Loucy (cell line): ENCODE measurements at regions not wholly inside any gene's neighbourhood (a gene's known extent, or its start where the extent isn't known, plus 50 kb on each side); places are given as distances from the start of the nearest gene placed in this dataset.
"Not testable (repeated sequence)": the region's sequence is repeated elsewhere in the genome, so short reads cannot be mapped to it uniquely, and the experiment has no call there.

Experiments
- H2AFZ ChIP-seq: fragments of 200-600 bp; sonication (generic); 2 replicates; pipeline ENCODE4 v1.6.0; 2016; ENCODE audit warnings: antibody characterized with exemption, mild to moderate bottlenecking, low read length, moderate library complexity
- H3F3A ChIP-seq: fragments of 200-600 bp; 2 replicates; pipeline ENCODE4 v1.6.0; 2016; ENCODE audit warnings: antibody characterized with exemption, low read depth, mild to moderate bottlenecking
- H3K27me3 ChIP-seq: fragments of 200-600 bp; sonication (generic); 2 replicates; pipeline ENCODE4 v1.6.1; 2014; ENCODE audit warnings: low read length, mild to moderate bottlenecking; ENCODE audit not compliant: insufficient read depth, poor library complexity, severe bottlenecking
- H3K36me3 ChIP-seq: fragments of 200-600 bp; sonication (generic); 2 replicates; pipeline ENCODE4 v1.6.1; 2016; ENCODE audit warnings: low read length; ENCODE audit not compliant: insufficient read depth
- H3K4me1 ChIP-seq: fragments of 200-600 bp; sonication (generic); 2 replicates; pipeline ENCODE4 v1.5.1; 2014; ENCODE audit warnings: low read length, mild to moderate bottlenecking; ENCODE audit not compliant: insufficient read depth, poor library complexity, severe bottlenecking
- H3K4me2 ChIP-seq: fragments of 200-600 bp; sonication (generic); 2 replicates; pipeline ENCODE4 v1.6.0; 2014; ENCODE audit warnings: antibody characterized with exemption, low read length, low read depth, mild to moderate bottlenecking; ENCODE audit not compliant: poor library complexity, severe bottlenecking
- H3K4me3 ChIP-seq: fragments of 200-600 bp; sonication (generic); 2 replicates; pipeline ENCODE4 v1.5.1; 2014; ENCODE audit warnings: low read length, mild to moderate bottlenecking, mixed read lengths; ENCODE audit not compliant: poor library complexity, severe bottlenecking
- H3K79me2 ChIP-seq: fragments of 200-600 bp; sonication (generic); 2 replicates; pipeline ENCODE4 v1.6.1; 2014; ENCODE audit warnings: low read length; ENCODE audit not compliant: insufficient read depth
- H3K9ac ChIP-seq: fragments of 200-600 bp; sonication (generic); 2 replicates; pipeline ENCODE4 v1.6.0; 2014; ENCODE audit warnings: mild to moderate bottlenecking, low read depth, low read length, moderate library complexity; ENCODE audit not compliant: poor library complexity, severe bottlenecking
- H3K9me2 ChIP-seq: fragments of 200-600 bp; sonication (generic); replicated peaks from 2 replicates; pipeline ENCODE4 v1.6.1; 2016; ENCODE audit warnings: low read depth, low read length, mixed read lengths
- H3K9me3 ChIP-seq: fragments of 200-600 bp; sonication (generic); 2 replicates; pipeline ENCODE4 v1.6.1; 2014; ENCODE audit warnings: mild to moderate bottlenecking, antibody characterized with exemption, low read length, low read depth; ENCODE audit not compliant: insufficient read depth
- H4K20me1 ChIP-seq: fragments of 200-600 bp; sonication (generic); 2 replicates; pipeline ENCODE4 v1.6.0; 2014; ENCODE audit warnings: antibody characterized with exemption, low read length, mild to moderate bottlenecking; ENCODE audit not compliant: insufficient read depth, poor library complexity, severe bottlenecking
- EZH2phosphoT487 ChIP-seq: fragments of 200-600 bp; IDR thresholded peaks from 2 replicates; pipeline ENCODE4 v1.6.1; 2018; ENCODE audit warnings: antibody characterized with exemption, mild to moderate bottlenecking, moderate library complexity, borderline replicate concordance
- TF ChIP-seq, protein P1 (sequence below): fragments of 200-600 bp; sonication (generic); conservative IDR thresholded peaks from 2 replicates; pipeline ENCODE4 v1.5.1; 2014; ENCODE audit warnings: mild to moderate bottlenecking, antibody characterized with exemption, low read length

- H3K27me3 ChIP-seq = no peaks in the 10 kb centered on the region
- no peak overlapping the region for H3K4me3 ChIP-seq
- H3K9me3 ChIP-seq = no peaks in the 10 kb centered on the region
- no peaks in the 10 kb centered on the region for H4K20me1 ChIP-seq
- TF ChIP-seq, protein P1, sequence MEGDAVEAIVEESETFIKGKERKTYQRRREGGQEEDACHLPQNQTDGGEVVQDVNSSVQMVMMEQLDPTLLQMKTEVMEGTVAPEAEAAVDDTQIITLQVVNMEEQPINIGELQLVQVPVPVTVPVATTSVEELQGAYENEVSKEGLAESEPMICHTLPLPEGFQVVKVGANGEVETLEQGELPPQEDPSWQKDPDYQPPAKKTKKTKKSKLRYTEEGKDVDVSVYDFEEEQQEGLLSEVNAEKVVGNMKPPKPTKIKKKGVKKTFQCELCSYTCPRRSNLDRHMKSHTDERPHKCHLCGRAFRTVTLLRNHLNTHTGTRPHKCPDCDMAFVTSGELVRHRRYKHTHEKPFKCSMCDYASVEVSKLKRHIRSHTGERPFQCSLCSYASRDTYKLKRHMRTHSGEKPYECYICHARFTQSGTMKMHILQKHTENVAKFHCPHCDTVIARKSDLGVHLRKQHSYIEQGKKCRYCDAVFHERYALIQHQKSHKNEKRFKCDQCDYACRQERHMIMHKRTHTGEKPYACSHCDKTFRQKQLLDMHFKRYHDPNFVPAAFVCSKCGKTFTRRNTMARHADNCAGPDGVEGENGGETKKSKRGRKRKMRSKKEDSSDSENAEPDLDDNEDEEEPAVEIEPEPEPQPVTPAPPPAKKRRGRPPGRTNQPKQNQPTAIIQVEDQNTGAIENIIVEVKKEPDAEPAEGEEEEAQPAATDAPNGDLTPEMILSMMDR = no peak
- no peak for TF ChIP-seq EZH2phosphoT487
- peaks cover 37% of the 10 kb centered on the region for H3K4me1 ChIP-seq
- H2AFZ ChIP-seq = no peak overlapping the region
- no peak overlapping the region for H3K9ac ChIP-seq
- H3K9me2 ChIP-seq = no peaks in the 10 kb centered on the region
- no peaks in the 10 kb centered on the region for H3K36me3 ChIP-seq
- H3K79me2 ChIP-seq = no peaks in the 10 kb centered on the region
- no peak overlapping the region for H3K4me2 ChIP-seq
- H3F3A ChIP-seq = peaks cover 8% of the 10 kb centered on the region; the same call in 1 of the 2 replicates
Observed at GRCh38 chr20:8997701-8998117, 71.2 kb upstream of the PLCB4 start.

DNA sequence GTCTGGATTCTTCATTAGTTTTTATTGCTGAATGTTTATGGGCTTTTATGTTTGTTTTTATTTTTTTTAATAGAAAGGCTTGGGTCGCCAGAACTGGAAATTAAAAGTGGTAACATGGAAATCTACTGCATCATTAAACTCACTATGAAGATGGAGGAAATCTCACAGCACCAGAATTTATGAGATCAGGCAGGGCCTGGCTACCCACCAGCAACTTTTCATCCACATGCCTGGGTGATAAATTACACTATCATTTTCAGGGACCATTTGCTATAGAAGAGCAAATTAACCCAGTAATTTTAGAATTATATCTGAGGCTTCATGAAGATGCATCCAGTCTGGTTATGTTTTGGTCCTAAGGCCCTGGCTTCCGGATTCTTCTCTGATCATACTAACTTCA lies 57.8 kb upstream of the PLCB4 start:
- no peak overlapping the region for H3K4me3 ChIP-seq
- no peaks in the 10 kb centered on the region for H3K9me3 ChIP-seq
- TF ChIP-seq, protein P1 = no peak
- no peak for TF ChIP-seq EZH2phosphoT487
- no peaks in the 10 kb centered on the region for H4K20me1 ChIP-seq
- no peak overlapping the region for H3K4me2 ChIP-seq
- no peak overlapping the region for H2AFZ ChIP-seq
- H3K27me3 ChIP-seq = no peaks in the 10 kb centered on the region
- H3K9me2 ChIP-seq = no peaks in the 10 kb centered on the region
- H3K9ac ChIP-seq = no peak overlapping the region
- no peaks in the 10 kb centered on the region for H3K79me2 ChIP-seq
- H3K4me1 ChIP-seq = no peaks in the 10 kb centered on the region
- no peaks in the 10 kb centered on the region for H3K36me3 ChIP-seq
- H3F3A ChIP-seq = no peaks in the 10 kb centered on the region

DNA sequence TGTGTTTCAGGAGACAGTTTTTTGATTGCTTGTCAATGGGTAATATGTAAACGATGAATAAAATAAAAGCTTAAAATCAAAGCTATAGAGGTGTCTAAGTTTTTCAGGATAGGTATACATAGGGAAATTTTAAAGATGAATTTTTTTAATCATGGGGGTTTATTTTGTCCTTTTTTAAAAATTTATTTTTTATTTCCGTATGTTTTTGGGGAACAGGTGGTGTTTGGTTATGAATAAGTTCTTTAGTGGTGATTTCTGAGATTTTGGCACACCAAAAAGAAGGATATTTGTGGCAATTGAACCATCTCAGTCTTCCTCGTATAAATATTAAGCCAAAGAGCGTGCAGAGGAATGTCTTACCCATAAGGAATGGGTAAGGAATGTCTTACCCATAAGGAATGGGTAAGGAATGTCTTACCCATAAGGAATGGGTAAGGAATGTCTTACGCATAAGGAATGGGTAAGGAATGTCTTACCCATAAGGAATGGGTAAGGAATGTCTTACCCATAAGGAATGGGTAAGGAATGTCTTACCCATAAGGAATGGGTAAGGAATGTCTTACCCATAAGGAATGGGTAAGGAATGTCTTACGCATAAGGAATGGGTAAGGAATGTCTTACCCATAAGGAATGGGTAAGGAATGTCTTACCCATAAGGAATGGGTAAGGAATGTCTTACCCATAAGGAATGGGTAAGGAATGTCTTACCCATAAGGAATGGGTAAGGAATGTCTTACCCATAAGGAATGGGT lies 53.5 kb upstream of the PLCB4 start:
- not testable (repeated sequence) for H3K4me3 ChIP-seq, H4K20me1 ChIP-seq, H3K79me2 ChIP-seq, H3K36me3 ChIP-seq, H3K9me3 ChIP-seq, H3K9me2 ChIP-seq, H2AFZ ChIP-seq, H3K9ac ChIP-seq, H3K4me2 ChIP-seq, H3K27me3 ChIP-seq, H3F3A ChIP-seq
- H3K4me1 ChIP-seq = peaks cover 15% of the 10 kb centered on the region

DNA sequence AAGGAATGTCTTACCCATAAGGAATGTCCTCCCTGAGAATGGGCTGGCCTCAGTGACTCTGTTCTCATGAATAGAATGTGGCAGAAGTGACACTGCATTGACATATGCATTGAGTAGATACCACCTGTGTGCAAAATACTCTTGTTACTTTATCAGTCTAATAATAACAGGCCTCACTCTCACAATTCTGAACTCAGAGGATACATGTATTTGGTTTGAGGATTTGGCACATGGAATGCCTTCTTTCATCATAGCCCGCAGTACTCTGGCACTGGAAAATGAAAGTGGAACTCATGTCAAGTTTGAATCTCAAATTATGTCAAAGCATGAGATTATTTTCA lies 52.9 kb upstream of the PLCB4 start:
- no peak overlapping the region; the same call in 1 of the 2 replicates for H2AFZ ChIP-seq
- no peaks in the 10 kb centered on the region for H3K27me3 ChIP-seq
- no peak overlapping the region for H3K9ac ChIP-seq
- no peaks in the 10 kb centered on the region for H4K20me1 ChIP-seq
- H3K36me3 ChIP-seq = no peaks in the 10 kb centered on the region
- no peaks in the 10 kb centered on the region for H3F3A ChIP-seq
- H3K9me3 ChIP-seq = no peaks in the 10 kb centered on the region
- no peak overlapping the region for H3K4me2 ChIP-seq
- TF ChIP-seq EZH2phosphoT487 = no peak
- TF ChIP-seq, protein P1 = no peak
- H3K4me1 ChIP-seq = peaks cover 15% of the 10 kb centered on the region
- no peaks in the 10 kb centered on the region for H3K9me2 ChIP-seq
- no peak overlapping the region for H3K4me3 ChIP-seq
- no peaks in the 10 kb centered on the region for H3K79me2 ChIP-seq
